GM12892 (cell line): ENCODE measurements at regions not wholly inside any gene's neighbourhood (a gene's known extent, or its start where the extent isn't known, plus 50 kb on each side); places are given as distances from the start of the nearest gene placed in this dataset.

Source experiments
- POLR2A ChIP-seq: IDR thresholded peaks from 2 replicates; pipeline ENCODE4 v1.6.1; 2011; ENCODE audit warnings: low read depth, low read length, control low read depth
- POLR2AphosphoS5 ChIP-seq: IDR thresholded peaks from 2 replicates; pipeline ENCODE4 v1.6.1; 2011; ENCODE audit warnings: low read depth, low read length, control low read depth
- TAF1 ChIP-seq: IDR thresholded peaks from 2 replicates; pipeline ENCODE4 v1.6.1; 2011; ENCODE audit warnings: low read depth, mild to moderate bottlenecking, control low read depth, low read length, borderline replicate concordance

DNA sequence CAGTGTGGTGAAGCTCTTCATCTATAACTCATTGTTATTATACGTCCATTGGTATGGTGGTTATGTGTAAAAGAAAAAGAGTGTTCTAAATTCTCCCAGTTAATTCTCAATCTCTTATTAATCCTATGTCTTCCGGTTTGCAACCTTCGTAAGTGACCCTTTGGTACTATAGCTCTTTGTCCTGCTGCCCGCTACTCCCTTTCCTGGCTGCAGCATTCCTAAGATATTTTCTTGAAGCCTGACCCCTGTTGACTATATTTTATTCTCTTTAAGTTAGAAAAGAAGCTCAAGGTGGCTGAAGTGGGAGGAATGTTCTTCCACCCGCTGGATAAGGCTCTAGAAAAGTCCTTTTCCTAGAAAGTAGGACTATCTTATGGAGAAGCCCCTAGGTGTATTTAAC, 684.8 kb downstream of the SOCS6 start:
- TF ChIP-seq TAF1 (no peak), POLR2A (no peak), POLR2AphosphoS5 (no peak)
